HepG2 (cell line): ENCODE measurements at regions not wholly inside any gene's neighbourhood (a gene's known extent, or its start where the extent isn't known, plus 50 kb on each side); places are given as distances from the start of the nearest gene placed in this dataset.

Source experiments
- ATAC-seq: fragments of 200-7000 bp; cut with Tn5 transposase; 3 replicates; pipeline ENCODE4 v1.9.1; 2020; ENCODE audit warnings: mild to moderate bottlenecking, moderate library complexity
- BruUV-seq: library from RNA; stranded (reverse); fragments of 400-500 nt; replicated peaks from 2 replicates; lab custom pipeline; 2021; lab: Mats Ljungman, UMichigan
- CTCF ChIA-PET: fragments of 300-600 bp; formaldehyde crosslinking; extraction: SDS; loops from one replicate; lab custom pipeline; 2021; ENCODE audit warnings: low total read pairs, inconsistent platforms, low intra/inter-chr PET ratio; lab: Yijun Ruan, JAX
- POLR2A ChIA-PET: fragments of 350-600 bp; sonication (Branson Sonifier 250); formaldehyde crosslinking; loops from one replicate; lab custom pipeline; 2020; ENCODE audit warnings: antibody characterized with exemption, inconsistent platforms; lab: Yijun Ruan, JAX
- DNase-seq: peaks from one replicate; pipeline ENCODE4 v3.0.0-alpha.2; 2015; ENCODE audit warnings: low spot score
- FAIRE-seq: peaks from 3 replicates; lab custom pipeline; 2011; peaks lifted over from hg19 to GRCh38; lab: Jason Lieb, UNC
- H2AFZ ChIP-seq: one replicate; pipeline ENCODE4 v1.6.1; 2011; ENCODE audit warnings: low read length, inconsistent platforms
- H3K27ac ChIP-seq: fragments of 300-600 bp; 3 replicates; pipeline ENCODE4 v1.8.0; 2011; ENCODE audit warnings: mixed run types, mild to moderate bottlenecking, mixed read lengths, low read length, inconsistent platforms; ENCODE audit not compliant: insufficient read depth; ENCODE audit errors: extremely low read length
- H3K27me3 ChIP-seq, 2 experiments: fragments of 200-600 bp in 1 of 2; 2 replicates in 1 of 2; 3 replicates in 1 of 2; pipeline versions ENCODE4 v1.6.0 to v1.8.0; 2011; ENCODE audit warnings: low read length in 2 of 2, mild to moderate bottlenecking in 2 of 2, moderate library complexity in 2 of 2, inconsistent platforms in 1 of 2; ENCODE audit not compliant: insufficient read depth in 2 of 2, control insufficient read depth in 1 of 2
- H3K36me3 ChIP-seq, 2 experiments: fragments of 200-600 bp in 1 of 2; replicated peaks in 1 of 2; 2 replicates in 1 of 2; 3 replicates in 1 of 2; pipeline versions ENCODE4 v1.5.1 to v1.8.0; 2011; ENCODE audit warnings: low read length in 2 of 2, inconsistent platforms in 1 of 2; ENCODE audit not compliant: insufficient read depth in 2 of 2, control insufficient read depth in 1 of 2
- H3K4me1 ChIP-seq: 2 replicates; pipeline ENCODE4 v1.5.1; 2012; ENCODE audit warnings: low read length, inconsistent platforms; ENCODE audit not compliant: insufficient read depth
- H3K4me2 ChIP-seq: 2 replicates; pipeline ENCODE4 v1.6.0; 2011; ENCODE audit warnings: low read depth, low read length, inconsistent platforms
- H3K4me3 ChIP-seq, 3 experiments: fragments of 200-600 bp in 1 of 3; sonication (generic), shearing (Covaris generic) in 1 of 3; replicated peaks in 1 of 3; 2 replicates each; pipeline ENCODE4 v1.5.1; 2011 to 2016; ENCODE audit warnings: low read length in 3 of 3, inconsistent platforms in 2 of 3, low read depth in 2 of 3, mild to moderate bottlenecking in 2 of 3, control low read depth in 1 of 3, mixed read lengths in 1 of 3; ENCODE audit not compliant: insufficient read depth in 1 of 3
- H3K79me2 ChIP-seq: one replicate; pipeline ENCODE4 v1.6.1; 2011; ENCODE audit warnings: low read length, inconsistent platforms; ENCODE audit not compliant: insufficient read depth
- H3K9ac ChIP-seq: 2 replicates; pipeline ENCODE4 v1.6.0; 2011; ENCODE audit warnings: mild to moderate bottlenecking, low read depth, low read length, inconsistent platforms; ENCODE audit not compliant: insufficient read depth
- H3K9me3 ChIP-seq: 2 replicates; pipeline ENCODE4 v1.5.1; 2012; ENCODE audit warnings: mild to moderate bottlenecking, low read length
- H4K20me1 ChIP-seq: 2 replicates; pipeline ENCODE4 v1.6.0; 2011; ENCODE audit warnings: inconsistent platforms, mild to moderate bottlenecking, low read length, moderate library complexity; ENCODE audit not compliant: insufficient read depth
- CBFB ChIP-seq: sonication (generic); formaldehyde crosslinking; IDR thresholded peaks from 2 replicates; pipeline ENCODE4 v1.4.0; 2020; ENCODE audit warnings: missing genetic modification reagents
- EEA1 ChIP-seq: sonication (generic); formaldehyde crosslinking; IDR thresholded peaks from 2 replicates; pipeline ENCODE4 v1.5.1; 2020; ENCODE audit warnings: mild to moderate bottlenecking, missing genetic modification reagents, borderline replicate concordance
- KDM6A ChIP-seq: IDR thresholded peaks from 2 replicates; pipeline ENCODE4 v1.6.1; 2016; ENCODE audit warnings: low read depth
- NFE2L2 ChIP-seq: fragments of 150-350 bp; IDR thresholded peaks from 2 replicates; pipeline ENCODE4 v1.6.1; 2014; ENCODE audit warnings: low read length
- NRL ChIP-seq: sonication (generic); formaldehyde crosslinking; IDR thresholded peaks from 2 replicates; pipeline ENCODE4 v1.5.0; 2020; ENCODE audit warnings: missing genetic modification reagents, mild to moderate bottlenecking, moderate library complexity, borderline replicate concordance
- PLRG1 ChIP-seq: fragments of 450-650 bp; conservative IDR thresholded peaks from 2 replicates; pipeline ENCODE4 v1.6.1; 2016
- SIN3B ChIP-seq: fragments of 150-350 bp; IDR thresholded peaks from 2 replicates; pipeline ENCODE4 v1.6.1; 2014; ENCODE audit warnings: low read length
- SP1 ChIP-seq, 2 experiments: fragments of 450-650 bp in 1 of 2; sonication (generic) in 1 of 2; formaldehyde crosslinking in 1 of 2; IDR thresholded peaks; 2 replicates each; pipeline versions ENCODE4 v1.4.0 to v1.6.1; 2016 to 2020; ENCODE audit warnings: missing genetic modification reagents in 1 of 2
- TRIM24 ChIP-seq: sonication (generic); formaldehyde crosslinking; IDR thresholded peaks from 2 replicates; pipeline ENCODE4 v1.8.0; 2022; ENCODE audit warnings: mild to moderate bottlenecking, missing genetic modification reagents
- ZFP1 ChIP-seq: IDR thresholded peaks from 2 replicates; pipeline ENCODE4 v1.6.1; 2016
- ZFY ChIP-seq: sonication (generic); formaldehyde crosslinking; IDR thresholded peaks from 2 replicates; pipeline ENCODE4 v1.4.0; 2020; ENCODE audit warnings: missing genetic modification reagents
- ZNF143 ChIP-seq: sonication (generic); formaldehyde crosslinking; IDR thresholded peaks from 2 replicates; pipeline ENCODE4 v1.4.0; 2020; ENCODE audit warnings: missing genetic modification reagents
- ZNF546 ChIP-seq: sonication (generic); formaldehyde crosslinking; conservative IDR thresholded peaks from 2 replicates; pipeline ENCODE4 v1.8.1; 2023; ENCODE audit warnings: mild to moderate bottlenecking, missing genetic modification reagents
- ZNF598 ChIP-seq: sonication (generic); formaldehyde crosslinking; IDR thresholded peaks from 2 replicates; pipeline ENCODE4 v1.5.1; 2020; ENCODE audit warnings: mild to moderate bottlenecking, missing genetic modification reagents, borderline replicate concordance
- ZNF607 ChIP-seq: sonication (generic); formaldehyde crosslinking; IDR thresholded peaks from 2 replicates; pipeline ENCODE4 v1.5.1; 2020; ENCODE audit warnings: missing genetic modification reagents, mild to moderate bottlenecking, borderline replicate concordance
- ZNF816 ChIP-seq: sonication (generic); formaldehyde crosslinking; IDR thresholded peaks from 2 replicates; pipeline ENCODE4 v1.8.0; 2022; ENCODE audit warnings: missing genetic modification reagents, mild to moderate bottlenecking, borderline replicate concordance
- ZNF841 ChIP-seq: sonication (generic); formaldehyde crosslinking; IDR thresholded peaks from 2 replicates; pipeline ENCODE4 v1.8.1; 2023; ENCODE audit warnings: missing genetic modification reagents, borderline replicate concordance
- ZSCAN30 ChIP-seq: sonication (generic); formaldehyde crosslinking; IDR thresholded peaks from 2 replicates; pipeline ENCODE4 v1.5.0; 2020; ENCODE audit warnings: mild to moderate bottlenecking, missing genetic modification reagents
- ZZZ3 ChIP-seq: sonication (generic); formaldehyde crosslinking; IDR thresholded peaks from 2 replicates; pipeline ENCODE4 v1.4.0; 2020; ENCODE audit warnings: missing genetic modification reagents, mild to moderate bottlenecking, borderline replicate concordance
- WGBS: methylation state at CpG from one replicate; pipeline ENCODE4 v1.1.6; 2017; ENCODE audit warnings: low lambda C conversion rate; 5-methylcytosine and 5-hydroxymethylcytosine counted together
- in situ Hi-C: cut with HindIII; loops from 2 replicates; pipeline ENCODE4 v1.10.0; 2017; ENCODE audit warnings: low pct_unique_long_range_greater_than_20kb; ENCODE audit not compliant: extremely low pct_ligation_motif_present
- intact Hi-C: fragments of 100-400 bp; cut with micrococcal nuclease; formaldehyde crosslinking; loops from one replicate; pipeline ENCODE4 v1.10.0; 2022; ENCODE audit not compliant: unreplicated experiment
- TF ChIP-seq, protein P1 (sequence below): IDR thresholded peaks from 2 replicates; pipeline ENCODE4 v1.6.1; 2016; ENCODE audit warnings: missing biosample characterization, missing genetic modification reagents, low read depth
- TF ChIP-seq, protein P2 (sequence below): sonication (generic); formaldehyde crosslinking; IDR thresholded peaks from 2 replicates; pipeline ENCODE4 v1.5.1; 2020; ENCODE audit warnings: mild to moderate bottlenecking, moderate library complexity, missing genetic modification reagents
- TF ChIP-seq, protein P3 (sequence below): sonication (generic); formaldehyde crosslinking; IDR thresholded peaks from 2 replicates; pipeline ENCODE4 v1.5.1; 2020; ENCODE audit warnings: missing genetic modification reagents, mild to moderate bottlenecking, borderline replicate concordance
- TF ChIP-seq, protein P4 (sequence below): sonication (generic); formaldehyde crosslinking; IDR thresholded peaks from 2 replicates; pipeline ENCODE4 v1.5.0; 2020; ENCODE audit warnings: mild to moderate bottlenecking, low read depth, missing genetic modification reagents, borderline replicate concordance

DNA sequence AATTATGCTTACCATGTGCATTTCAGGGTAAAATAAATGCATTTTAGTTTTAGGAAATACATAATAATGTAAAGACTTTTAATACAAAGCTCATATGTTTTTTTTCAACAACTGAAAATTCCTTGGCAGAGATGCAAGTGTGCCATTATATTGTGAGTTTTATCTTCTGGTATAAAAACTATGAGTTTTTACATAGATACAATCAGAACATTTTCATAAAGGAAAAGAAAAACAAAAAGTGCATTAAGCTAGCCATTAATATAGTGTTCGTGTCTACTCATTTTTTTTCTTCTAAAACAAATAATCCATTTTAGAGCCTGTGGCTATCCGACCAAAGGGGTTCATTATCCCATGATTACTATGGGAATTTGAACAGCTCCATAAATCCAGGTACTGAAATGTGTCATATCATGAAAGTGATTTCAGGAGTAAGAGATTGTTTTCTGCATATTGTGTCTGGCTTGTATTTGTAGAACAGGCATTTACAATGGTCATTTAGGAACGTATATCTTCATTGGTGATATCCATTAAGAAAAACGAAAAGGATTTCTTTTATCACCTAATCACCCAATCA, 236.9 kb upstream of the SLC10A2 start (continued):
- TF ChIP-seq ZZZ3 (CRISPR knock-in tag) (no peak), ZNF607 (CRISPR knock-in tag) (no peak), ZNF816 (CRISPR knock-in tag) (no peak), EEA1 (no peak), ZNF143 (no peak), CBFB (no peak), NRL (CRISPR knock-in tag) (no peak), ZSCAN30 (no peak), ZNF841 (no peak)
- TF ChIP-seq, protein P1, sequence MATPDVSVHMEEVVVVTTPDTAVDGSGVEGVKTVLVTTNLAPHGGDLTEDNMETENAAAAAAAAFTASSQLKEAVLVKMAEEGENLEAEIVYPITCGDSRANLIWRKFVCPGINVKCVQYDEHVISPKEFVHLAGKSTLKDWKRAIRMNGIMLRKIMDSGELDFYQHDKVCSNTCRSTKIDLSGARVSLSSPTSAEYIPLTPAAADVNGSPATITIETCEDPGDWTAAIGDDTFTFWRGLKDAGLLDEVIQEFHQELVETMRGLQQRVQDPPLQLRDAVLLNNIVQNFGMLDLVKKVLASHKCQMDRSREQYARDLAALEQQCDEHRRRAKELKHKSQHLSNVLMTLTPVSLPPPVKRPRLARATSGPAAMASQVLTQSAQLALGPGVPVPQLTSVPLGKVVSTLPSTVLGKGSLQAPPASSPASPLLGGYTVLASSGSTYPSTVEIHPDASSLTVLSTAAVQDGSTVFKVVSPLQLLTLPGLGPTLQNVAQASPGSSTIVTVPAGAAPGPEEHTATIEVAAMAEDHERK (CRISPR knock-in tag), result no peak
- TF ChIP-seq, protein P2, sequence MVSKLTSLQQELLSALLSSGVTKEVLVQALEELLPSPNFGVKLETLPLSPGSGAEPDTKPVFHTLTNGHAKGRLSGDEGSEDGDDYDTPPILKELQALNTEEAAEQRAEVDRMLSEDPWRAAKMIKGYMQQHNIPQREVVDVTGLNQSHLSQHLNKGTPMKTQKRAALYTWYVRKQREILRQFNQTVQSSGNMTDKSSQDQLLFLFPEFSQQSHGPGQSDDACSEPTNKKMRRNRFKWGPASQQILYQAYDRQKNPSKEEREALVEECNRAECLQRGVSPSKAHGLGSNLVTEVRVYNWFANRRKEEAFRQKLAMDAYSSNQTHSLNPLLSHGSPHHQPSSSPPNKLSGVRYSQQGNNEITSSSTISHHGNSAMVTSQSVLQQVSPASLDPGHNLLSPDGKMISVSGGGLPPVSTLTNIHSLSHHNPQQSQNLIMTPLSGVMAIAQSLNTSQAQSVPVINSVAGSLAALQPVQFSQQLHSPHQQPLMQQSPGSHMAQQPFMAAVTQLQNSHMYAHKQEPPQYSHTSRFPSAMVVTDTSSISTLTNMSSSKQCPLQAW (CRISPR knock-in tag), result no peak

DNA sequence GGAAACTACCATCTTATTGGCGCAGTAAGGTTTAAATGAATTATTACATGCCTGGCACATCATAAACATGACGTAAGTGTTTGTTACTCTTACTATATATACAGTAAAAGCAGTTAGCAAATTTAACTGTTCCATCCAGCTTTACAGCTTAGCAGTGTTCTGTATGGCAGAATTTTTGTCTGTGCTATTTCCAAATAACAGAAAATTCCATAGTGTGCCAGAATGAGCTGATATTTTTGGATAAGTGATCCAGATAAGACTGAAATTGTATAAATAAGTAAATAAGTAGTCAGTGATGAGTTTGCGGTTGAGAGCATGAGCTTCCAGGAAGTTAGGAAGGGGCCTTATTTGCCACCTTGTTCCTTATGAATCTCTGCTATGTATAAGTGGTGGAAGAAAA, 236.5 kb upstream of the SLC10A2 start:
- CTCF ChIA-PET, result no interaction called here
- H3K4me2 ChIP-seq, result no peak overlapping the region
- no peak for ATAC-seq
- intact Hi-C loops, result no loop called here
- POLR2A ChIA-PET, result no interaction called here
- no peaks in the 10 kb centered on the region for H3K27me3 ChIP-seq
- H3K4me1 ChIP-seq, result no peaks in the 10 kb centered on the region
- H3K4me3 ChIP-seq, result no peak overlapping the region
- no peaks in the 10 kb centered on the region for H3K36me3 ChIP-seq
- no peak for DNase-seq
- H4K20me1 ChIP-seq, result no peaks in the 10 kb centered on the region
- no TSS peak for BruUV-seq
- FAIRE-seq, result no peak
- no peak overlapping the region for H3K27ac ChIP-seq
- H3K9ac ChIP-seq, result no peak overlapping the region
- peaks cover 45% of the 10 kb centered on the region for H3K9me3 ChIP-seq
- H2AFZ ChIP-seq, result no peak overlapping the region
- no peaks in the 10 kb centered on the region for H3K79me2 ChIP-seq
- in situ Hi-C loops, result no loop called here
- WGBS, result 4% methylated on average over 3 of the region's 3 CpGs
- TF ChIP-seq SP1 (IDR thresholded peaks at IDR 0.05) (no peak), SP1 (CRISPR knock-in tag; IDR thresholded peaks at IDR 0.05) (no peak), NFE2L2 (no peak), ZFP1 (no peak), ZNF598 (CRISPR knock-in tag) (no peak), SIN3B (no peak), PLRG1 (no peak), ZFY (CRISPR knock-in tag) (no peak), ZNF546 (CRISPR knock-in tag) (no peak), KDM6A (no peak), TRIM24 (CRISPR knock-in tag) (no peak)
- TF ChIP-seq, protein P3, sequence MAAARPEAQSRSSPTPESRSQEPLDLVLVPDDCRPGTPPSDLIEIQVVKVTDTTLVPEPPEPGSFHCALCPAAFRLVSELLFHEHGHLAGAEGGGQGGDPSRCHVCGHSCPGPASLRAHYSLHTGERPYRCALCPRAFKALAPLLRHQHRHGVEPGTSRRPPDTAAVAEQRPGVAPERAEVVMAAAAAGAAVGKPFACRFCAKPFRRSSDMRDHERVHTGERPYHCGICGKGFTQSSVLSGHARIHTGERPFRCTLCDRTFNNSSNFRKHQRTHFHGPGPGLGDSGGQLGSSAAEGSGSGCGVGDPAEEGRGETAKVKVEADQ (CRISPR knock-in tag), result no peak
- TF ChIP-seq, protein P4, sequence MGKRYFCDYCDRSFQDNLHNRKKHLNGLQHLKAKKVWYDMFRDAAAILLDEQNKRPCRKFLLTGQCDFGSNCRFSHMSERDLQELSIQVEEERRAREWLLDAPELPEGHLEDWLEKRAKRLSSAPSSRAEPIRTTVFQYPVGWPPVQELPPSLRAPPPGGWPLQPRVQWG, result no peak
